ENCODE measurements at regions not wholly inside any gene's neighbourhood (a gene's known extent, or its start where the extent isn't known, plus 50 kb on each side); places are given as distances from the start of the nearest gene placed in this dataset.

DNA sequence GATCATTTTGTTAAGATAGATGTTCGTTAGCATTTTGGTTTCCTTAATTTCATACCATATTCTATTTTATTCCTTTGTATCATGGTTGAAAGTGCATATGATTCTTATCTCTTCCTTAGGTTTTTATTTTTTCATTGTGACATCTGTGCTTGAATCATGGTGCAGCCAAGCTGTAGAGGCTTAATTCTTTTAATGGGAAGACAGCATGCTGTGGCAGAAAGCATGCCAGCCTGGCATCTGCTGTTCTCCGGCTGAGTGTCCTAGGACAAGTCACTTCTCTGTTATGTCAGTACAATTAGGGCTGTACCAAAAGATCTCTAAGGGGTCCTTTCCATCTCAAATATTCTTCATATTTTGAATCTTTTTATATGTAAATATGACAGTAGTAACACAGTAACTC is 68.5 kb upstream of the PMFBP1 start:
- no peaks in the 10 kb centered on the region for H3K9me2 ChIP-seq (ENCODE audit: insufficient read depth)
- H4K20me1 ChIP-seq (ENCODE audit: insufficient read depth): no peaks in the 10 kb centered on the region
- POLR2A ChIA-PET: no interaction called here
- no peak overlapping the region for H2AFZ ChIP-seq (ENCODE audit: low read depth, low read length, poor library complexity, severe bottlenecking)
- H3K27ac ChIP-seq (ENCODE audit: low read depth, low read length): no peak overlapping the region
- RAD21 ChIA-PET (ENCODE audit: low non-redundant PET in 1 of 2, low total read pairs in 2 of 2, uncharacterized antibody in 2 of 2, unreplicated experiment in 2 of 2): no interaction called here
- no peak overlapping the region for H3K9ac ChIP-seq (ENCODE audit: low read length)
- TF ChIP-seq EZH2phosphoT487 (IDR thresholded peaks at IDR 0.05; ENCODE audit: borderline replicate concordance) (no peak), YY1 (IDR thresholded peaks at IDR 0.05; ENCODE audit: extremely low read depth, insufficient replicate concordance, low read depth, low read length) (no peak), EGR1 (IDR thresholded peaks at IDR 0.05; ENCODE audit: low read depth) (no peak), CBX3 (IDR thresholded peaks at IDR 0.05; ENCODE audit: low read depth) (no peak), EZH2 (IDR thresholded peaks at IDR 0.05) (no peak), POLR2AphosphoS5 (IDR thresholded peaks at IDR 0.05; ENCODE audit: low read depth, low read length) (no peak)
- TF ChIP-seq, protein P1, sequence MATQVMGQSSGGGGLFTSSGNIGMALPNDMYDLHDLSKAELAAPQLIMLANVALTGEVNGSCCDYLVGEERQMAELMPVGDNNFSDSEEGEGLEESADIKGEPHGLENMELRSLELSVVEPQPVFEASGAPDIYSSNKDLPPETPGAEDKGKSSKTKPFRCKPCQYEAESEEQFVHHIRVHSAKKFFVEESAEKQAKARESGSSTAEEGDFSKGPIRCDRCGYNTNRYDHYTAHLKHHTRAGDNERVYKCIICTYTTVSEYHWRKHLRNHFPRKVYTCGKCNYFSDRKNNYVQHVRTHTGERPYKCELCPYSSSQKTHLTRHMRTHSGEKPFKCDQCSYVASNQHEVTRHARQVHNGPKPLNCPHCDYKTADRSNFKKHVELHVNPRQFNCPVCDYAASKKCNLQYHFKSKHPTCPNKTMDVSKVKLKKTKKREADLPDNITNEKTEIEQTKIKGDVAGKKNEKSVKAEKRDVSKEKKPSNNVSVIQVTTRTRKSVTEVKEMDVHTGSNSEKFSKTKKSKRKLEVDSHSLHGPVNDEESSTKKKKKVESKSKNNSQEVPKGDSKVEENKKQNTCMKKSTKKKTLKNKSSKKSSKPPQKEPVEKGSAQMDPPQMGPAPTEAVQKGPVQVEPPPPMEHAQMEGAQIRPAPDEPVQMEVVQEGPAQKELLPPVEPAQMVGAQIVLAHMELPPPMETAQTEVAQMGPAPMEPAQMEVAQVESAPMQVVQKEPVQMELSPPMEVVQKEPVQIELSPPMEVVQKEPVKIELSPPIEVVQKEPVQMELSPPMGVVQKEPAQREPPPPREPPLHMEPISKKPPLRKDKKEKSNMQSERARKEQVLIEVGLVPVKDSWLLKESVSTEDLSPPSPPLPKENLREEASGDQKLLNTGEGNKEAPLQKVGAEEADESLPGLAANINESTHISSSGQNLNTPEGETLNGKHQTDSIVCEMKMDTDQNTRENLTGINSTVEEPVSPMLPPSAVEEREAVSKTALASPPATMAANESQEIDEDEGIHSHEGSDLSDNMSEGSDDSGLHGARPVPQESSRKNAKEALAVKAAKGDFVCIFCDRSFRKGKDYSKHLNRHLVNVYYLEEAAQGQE (IDR thresholded peaks at IDR 0.05; ENCODE audit: low read depth): no peak
- TF ChIP-seq, protein P2, sequence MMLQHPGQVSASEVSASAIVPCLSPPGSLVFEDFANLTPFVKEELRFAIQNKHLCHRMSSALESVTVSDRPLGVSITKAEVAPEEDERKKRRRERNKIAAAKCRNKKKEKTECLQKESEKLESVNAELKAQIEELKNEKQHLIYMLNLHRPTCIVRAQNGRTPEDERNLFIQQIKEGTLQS (IDR thresholded peaks at IDR 0.05): no peak
- no peaks in the 10 kb centered on the region for H3K27me3 ChIP-seq (ENCODE audit: insufficient read depth, low read length)
- ATAC-seq: no peak
- no peak overlapping the region for H3K4me3 ChIP-seq (replicated peaks in 1 of 2; ENCODE audit: low read depth in 1 of 2, low read length in 2 of 2)
- H3K4me1 ChIP-seq (ENCODE audit: control insufficient read depth in 1 of 2, insufficient read depth in 2 of 2, low read length in 2 of 2): peaks cover 0 to 2% of the 10 kb centered on the region in 2 experiments; a peak in 1 of 4 replicates
- no peaks in the 10 kb centered on the region for H3K79me2 ChIP-seq (ENCODE audit: insufficient read depth, low read length)
- no TSS peak for BruUV-seq (replicated peaks)
- intact Hi-C loops (cut with micrococcal nuclease): loop anchor here (5.0 to 10.0 kb wide), 2 partner anchors 594 to 957 kb away; no protein-coding TSS in a partner anchor
- DNase-seq (ENCODE audit: low read depth, low spot score): no peak
- no peaks in the 10 kb centered on the region for H3K9me3 ChIP-seq (ENCODE audit: control insufficient read depth in 1 of 2, insufficient read depth in 1 of 2, low read depth in 1 of 2, low read length in 2 of 2)
- no peak overlapping the region for H3K4me2 ChIP-seq (ENCODE audit: low read length)
- CTCF ChIA-PET: no interaction called here
- H3K36me3 ChIP-seq (ENCODE audit: control insufficient read depth in 1 of 2, insufficient read depth in 2 of 2, low read length in 2 of 2): no peaks in the 10 kb centered on the region

Measured in HCT116 (cell line).